Fibroblast of lung (primary cell): ENCODE measurements at regions not wholly inside any gene's neighbourhood (a gene's known extent, or its start where the extent isn't known, plus 50 kb on each side); places are given as distances from the start of the nearest gene placed in this dataset.

Experiments used
- DNase-seq, 2 donors: peaks; one replicate each; pipeline versions ENCODE4 v3.0.0 to v3.0.0-alpha.2; 2010; ENCODE audit warnings: low read depth in 2 of 2
- H2AFZ ChIP-seq: 2 replicates; pipeline ENCODE4 v1.5.1; 2012; ENCODE audit warnings: low read length, control low read depth, inconsistent platforms
- H3K27ac ChIP-seq: 2 replicates; pipeline ENCODE4 v1.5.1; 2011; ENCODE audit warnings: low read length, control low read depth; ENCODE audit not compliant: insufficient read depth
- H3K27me3 ChIP-seq: 2 replicates; pipeline ENCODE4 v1.5.1; 2011; ENCODE audit warnings: mild to moderate bottlenecking, low read length; ENCODE audit not compliant: control insufficient read depth, insufficient read depth
- H3K36me3 ChIP-seq: 2 replicates; pipeline ENCODE4 v1.5.1; 2011; ENCODE audit warnings: low read length; ENCODE audit not compliant: control insufficient read depth, insufficient read depth
- H3K4me1 ChIP-seq: 2 replicates; pipeline ENCODE4 v1.5.1; 2011; ENCODE audit warnings: low read length; ENCODE audit not compliant: control insufficient read depth, insufficient read depth; ENCODE audit errors: extremely low read depth
- H3K4me2 ChIP-seq: 2 replicates; pipeline ENCODE4 v1.5.1; 2011; ENCODE audit warnings: low read length, control low read depth; ENCODE audit not compliant: insufficient read depth; ENCODE audit errors: extremely low read depth
- H3K4me3 ChIP-seq, 4 experiments: fragments of 200-600 bp in 1 of 4; sonication (generic) in 1 of 4; replicated peaks in 1 of 4; 2 replicates each; pipeline ENCODE4 v1.5.1; 2011 to 2016; ENCODE audit warnings: low read length in 4 of 4, low read depth in 3 of 4, mild to moderate bottlenecking in 3 of 4, control low read depth in 2 of 4, inconsistent platforms in 1 of 4, mixed read lengths in 1 of 4; ENCODE audit not compliant: insufficient read depth in 1 of 4; ENCODE audit errors: control extremely low read depth in 1 of 4
- H3K79me2 ChIP-seq: 2 replicates; pipeline ENCODE4 v1.5.1; 2012; ENCODE audit warnings: mild to moderate bottlenecking, low read length, inconsistent platforms; ENCODE audit not compliant: control insufficient read depth, insufficient read depth
- H3K9ac ChIP-seq: 2 replicates; pipeline ENCODE4 v1.5.1; 2011; ENCODE audit warnings: mild to moderate bottlenecking, low read length, control low read depth; ENCODE audit not compliant: insufficient read depth
- H3K9me3 ChIP-seq: 2 replicates; pipeline ENCODE4 v1.5.1; 2012; ENCODE audit warnings: low read depth, low read length; ENCODE audit not compliant: control insufficient read depth, insufficient read depth
- H4K20me1 ChIP-seq: 2 replicates; pipeline ENCODE4 v1.5.1; 2011; ENCODE audit warnings: low read length; ENCODE audit not compliant: control insufficient read depth, insufficient read depth; ENCODE audit errors: extremely low read depth
- EZH2 ChIP-seq: IDR thresholded peaks from 2 replicates; pipeline ENCODE4 v1.5.1; 2012; ENCODE audit warnings: low read length, control low read depth, mild to moderate bottlenecking; ENCODE audit errors: missing control alignments
- TF ChIP-seq, protein P1 (sequence below), 2 donors: IDR thresholded peaks in 1 of 2; conservative IDR thresholded peaks in 1 of 2; 1 replicate in 1 of 2; 2 replicates in 1 of 2; pipeline ENCODE4 v1.5.1; 2011 to 2012; ENCODE audit warnings: low read length in 2 of 2, control low read depth in 1 of 2, inconsistent platforms in 1 of 2, low read depth in 1 of 2, mild to moderate bottlenecking in 1 of 2

DNA sequence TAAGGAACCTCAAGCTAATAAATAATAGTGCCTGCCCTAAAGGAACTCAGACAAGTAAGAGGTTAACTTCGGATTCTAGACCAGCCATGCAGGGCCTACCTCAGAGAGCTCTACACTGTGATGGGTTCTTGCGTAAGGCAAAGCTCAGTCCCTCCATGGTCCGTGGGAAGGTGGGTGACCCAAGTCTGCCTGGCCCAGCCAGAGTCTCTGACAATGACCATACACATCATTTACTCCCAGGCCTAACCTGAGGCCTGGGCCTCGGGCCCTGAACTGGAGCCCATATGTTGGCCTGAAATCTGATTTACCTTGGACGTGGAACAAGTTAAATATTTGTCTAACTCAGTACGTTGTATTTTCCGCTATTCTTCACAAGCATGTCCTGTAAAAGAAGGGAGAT is 55.1 kb downstream of the TMEM174 start:
- Histone ChIP-seq H3K4me2 (no peak overlapping the region), H3K9me3 (no peaks in the 10 kb centered on the region), H3K36me3 (no peaks in the 10 kb centered on the region), H3K4me3 (no peak overlapping the region), H3K79me2 (no peaks in the 10 kb centered on the region), H2AFZ (no peak overlapping the region), H3K9ac (no peak overlapping the region), H4K20me1 (no peaks in the 10 kb centered on the region), H3K4me1 (peaks cover 2% of the 10 kb centered on the region), H3K27me3 (no peaks in the 10 kb centered on the region), H3K27ac (no peak overlapping the region)
- TF ChIP-seq, protein P1, sequence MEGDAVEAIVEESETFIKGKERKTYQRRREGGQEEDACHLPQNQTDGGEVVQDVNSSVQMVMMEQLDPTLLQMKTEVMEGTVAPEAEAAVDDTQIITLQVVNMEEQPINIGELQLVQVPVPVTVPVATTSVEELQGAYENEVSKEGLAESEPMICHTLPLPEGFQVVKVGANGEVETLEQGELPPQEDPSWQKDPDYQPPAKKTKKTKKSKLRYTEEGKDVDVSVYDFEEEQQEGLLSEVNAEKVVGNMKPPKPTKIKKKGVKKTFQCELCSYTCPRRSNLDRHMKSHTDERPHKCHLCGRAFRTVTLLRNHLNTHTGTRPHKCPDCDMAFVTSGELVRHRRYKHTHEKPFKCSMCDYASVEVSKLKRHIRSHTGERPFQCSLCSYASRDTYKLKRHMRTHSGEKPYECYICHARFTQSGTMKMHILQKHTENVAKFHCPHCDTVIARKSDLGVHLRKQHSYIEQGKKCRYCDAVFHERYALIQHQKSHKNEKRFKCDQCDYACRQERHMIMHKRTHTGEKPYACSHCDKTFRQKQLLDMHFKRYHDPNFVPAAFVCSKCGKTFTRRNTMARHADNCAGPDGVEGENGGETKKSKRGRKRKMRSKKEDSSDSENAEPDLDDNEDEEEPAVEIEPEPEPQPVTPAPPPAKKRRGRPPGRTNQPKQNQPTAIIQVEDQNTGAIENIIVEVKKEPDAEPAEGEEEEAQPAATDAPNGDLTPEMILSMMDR (conservative IDR thresholded peaks at IDR 0.05 in 1 of 2, IDR thresholded peaks at IDR 0.05 in 1 of 2; ENCODE audit: low read depth in 1 of 2, low read length in 2 of 2) = no peak
- no peak for TF ChIP-seq EZH2
- DNase-seq = no peak
